HG02642 (cell line): ENCODE measurements at regions not wholly inside any gene's neighbourhood (a gene's known extent, or its start where the extent isn't known, plus 50 kb on each side); places are given as distances from the start of the nearest gene placed in this dataset.

Experiments
- ATAC-seq: cut with Tn5 transposase; IDR thresholded peaks from one replicate; pipeline ENCODE4 v1.9.1; 2021; ENCODE audit warnings: mild to moderate bottlenecking; ENCODE audit not compliant: unreplicated experiment, poor library complexity

- no peak for ATAC-seq
Observed at GRCh38 chr14:46788994-46789393, 137.4 kb upstream of the RPL10L start.

GRCh38 chr14:46782281-46782680 lies 130.7 kb upstream of the RPL10L start:
- no peak for ATAC-seq

GRCh38 chr14:46769292-46769691 lies 117.7 kb upstream of the RPL10L start:
- peak; percentile 99 for ATAC-seq

GRCh38 chr14:46747001-46747652 lies 95.5 kb upstream of the RPL10L start:
- ATAC-seq = no peak

GRCh38 chr14:46734286-46734685 lies 82.7 kb upstream of the RPL10L start:
- no peak for ATAC-seq

- ATAC-seq = no peak
Observed at GRCh38 chr14:46717211-46717610, 65.6 kb upstream of the RPL10L start.
